Mesendoderm (in vitro differentiated cells): ENCODE measurements at regions not wholly inside any gene's neighbourhood (a gene's known extent, or its start where the extent isn't known, plus 50 kb on each side); places are given as distances from the start of the nearest gene placed in this dataset.
A peak's percentile ranks its signal among the peaks of the same experiment; 100 is the strongest.

Experiments
- DNase-seq: peaks from one replicate; pipeline ENCODE4 v3.0.0; 2013
- H2AK5ac ChIP-seq: 2 replicates; pipeline ENCODE4 v1.6.1; 2013; ENCODE audit warnings: low read length, inconsistent platforms
- H2BK120ac ChIP-seq: 2 replicates; pipeline ENCODE4 v1.6.1; 2013; ENCODE audit warnings: low read depth, mild to moderate bottlenecking, low read length, moderate library complexity, mixed read lengths
- H2BK15ac ChIP-seq: replicated peaks from 2 replicates; pipeline ENCODE4 v1.6.1; 2013; ENCODE audit warnings: low read depth, mild to moderate bottlenecking, moderate library complexity
- H2BK5ac ChIP-seq: 2 replicates; pipeline ENCODE4 v1.6.1; 2013; ENCODE audit warnings: low read length, inconsistent platforms
- H3K18ac ChIP-seq: 2 replicates; pipeline ENCODE4 v1.6.1; 2013; ENCODE audit warnings: mild to moderate bottlenecking, low read length, mixed read lengths
- H3K23ac ChIP-seq: one replicate; pipeline ENCODE4 v1.6.1; 2013; ENCODE audit warnings: low read length
- H3K27ac ChIP-seq: 2 replicates; pipeline ENCODE4 v1.5.1; 2013; ENCODE audit warnings: low read depth, mild to moderate bottlenecking, inconsistent platforms, low read length, moderate library complexity
- H3K27me3 ChIP-seq: 2 replicates; pipeline ENCODE4 v1.6.1; 2013; ENCODE audit warnings: low read length, control low read depth, mild to moderate bottlenecking, inconsistent platforms; ENCODE audit not compliant: insufficient read depth, poor library complexity
- H3K36me3 ChIP-seq: 2 replicates; pipeline ENCODE4 v1.6.1; 2013; ENCODE audit warnings: low read length, inconsistent platforms; ENCODE audit not compliant: control insufficient read depth, insufficient read depth
- H3K4ac ChIP-seq: one replicate; pipeline ENCODE4 v1.6.1; 2013; ENCODE audit warnings: low read depth, mild to moderate bottlenecking, low read length, moderate library complexity
- H3K4me1 ChIP-seq: 2 replicates; pipeline ENCODE4 v1.6.1; 2013; ENCODE audit warnings: low read depth, low read length, inconsistent platforms; ENCODE audit not compliant: control insufficient read depth
- H3K4me2 ChIP-seq: 2 replicates; pipeline ENCODE4 v1.6.1; 2013; ENCODE audit warnings: low read length
- H3K4me3 ChIP-seq: 2 replicates; pipeline ENCODE4 v1.5.1; 2013; ENCODE audit warnings: mild to moderate bottlenecking, low read length
- H3K56ac ChIP-seq: one replicate; pipeline ENCODE4 v1.6.1; 2013; ENCODE audit warnings: low read length
- H3K79me1 ChIP-seq: 2 replicates; pipeline ENCODE4 v1.6.1; 2013; ENCODE audit warnings: low read length, inconsistent platforms
- H3K79me2 ChIP-seq: 2 replicates; pipeline ENCODE4 v1.6.1; 2013; ENCODE audit warnings: mild to moderate bottlenecking, low read length; ENCODE audit not compliant: control insufficient read depth, insufficient read depth
- H3K9ac ChIP-seq: 2 replicates; pipeline ENCODE4 v1.6.1; 2013; ENCODE audit warnings: low read length, inconsistent platforms
- H4K5ac ChIP-seq: one replicate; pipeline ENCODE4 v1.6.1; 2013; ENCODE audit warnings: low read length
- H4K8ac ChIP-seq: one replicate; pipeline ENCODE4 v1.6.1; 2013; ENCODE audit warnings: low read depth, mild to moderate bottlenecking, control low read depth, low read length, moderate library complexity
- WGBS: extraction: QIAGEN DNeasy Blood & Tissue Kit; methylation state at CpG from one replicate; pipeline ENCODE4 v1.1.7; 2013; ENCODE audit warnings: low lambda C conversion rate, missing lambda C conversion rate; ENCODE audit not compliant: insufficient coverage; ENCODE audit errors: extremely low coverage; 5-methylcytosine and 5-hydroxymethylcytosine counted together

DNA sequence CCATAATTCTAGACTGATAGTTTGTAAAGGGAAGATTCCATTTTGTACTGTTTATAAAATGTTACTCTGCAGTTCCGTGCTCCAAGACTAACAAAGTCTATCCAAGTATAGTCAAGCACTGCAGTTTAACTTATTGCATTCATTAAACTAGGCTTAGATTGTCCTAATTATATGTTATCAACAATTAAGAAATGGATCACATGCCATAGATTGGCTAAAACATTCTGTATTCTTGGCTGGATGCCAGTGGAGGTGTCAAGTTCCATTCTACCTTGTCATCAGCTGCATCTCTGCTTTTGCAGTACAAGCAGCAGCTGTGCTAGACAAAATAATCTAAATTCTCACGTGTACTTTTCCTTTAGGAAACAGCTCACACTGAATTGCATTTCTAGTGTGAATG lies 69.4 kb upstream of the MEF2C start:
- no peaks in the 10 kb centered on the region for H3K79me2 ChIP-seq
- no peak overlapping the region for H3K56ac ChIP-seq
- no peak overlapping the region for H3K9ac ChIP-seq
- no peak overlapping the region for H4K5ac ChIP-seq
- H3K27ac ChIP-seq: no peak overlapping the region
- H3K4ac ChIP-seq: no peak overlapping the region
- H2BK120ac ChIP-seq: no peak overlapping the region
- no peak overlapping the region for H2BK5ac ChIP-seq
- H2BK15ac ChIP-seq: no peak overlapping the region
- no peak overlapping the region for H3K18ac ChIP-seq
- no peaks in the 10 kb centered on the region for H3K36me3 ChIP-seq
- no peaks in the 10 kb centered on the region for H3K79me1 ChIP-seq
- DNase-seq: peak; percentile 63
- H3K4me2 ChIP-seq: no peak overlapping the region
- WGBS: no CpG with 5 or more reads among the region's 2 CpGs
- H3K23ac ChIP-seq: no peak overlapping the region
- H4K8ac ChIP-seq: no peak overlapping the region
- no peaks in the 10 kb centered on the region for H3K4me1 ChIP-seq
- no peak overlapping the region for H3K4me3 ChIP-seq
- no peak overlapping the region for H2AK5ac ChIP-seq
- no peaks in the 10 kb centered on the region for H3K27me3 ChIP-seq

GRCh38 chr5:88951457-88951856 lies 68.5 kb upstream of the MEF2C start:
- Histone ChIP-seq H4K8ac (no peak overlapping the region), H3K79me2 (no peaks in the 10 kb centered on the region), H3K56ac (no peak overlapping the region), H3K27me3 (no peaks in the 10 kb centered on the region), H2BK120ac (no peak overlapping the region), H3K4me2 (no peak overlapping the region), H3K4me3 (no peak overlapping the region), H3K27ac (no peak overlapping the region), H3K23ac (no peak overlapping the region), H4K5ac (no peak overlapping the region), H3K4ac (no peak overlapping the region), H2BK15ac (no peak overlapping the region), H3K4me1 (no peaks in the 10 kb centered on the region), H2BK5ac (no peak overlapping the region), H3K79me1 (no peaks in the 10 kb centered on the region), H3K36me3 (no peaks in the 10 kb centered on the region), H2AK5ac (no peak overlapping the region), H3K9ac (no peak overlapping the region), H3K18ac (no peak overlapping the region)
- no CpG with 5 or more reads among the region's 4 CpGs for WGBS
- no peak for DNase-seq

- no peak overlapping the region for H2BK5ac ChIP-seq
- H3K4me3 ChIP-seq: no peak overlapping the region
- no peak overlapping the region for H3K27ac ChIP-seq
- no peak overlapping the region for H4K8ac ChIP-seq
- H3K36me3 ChIP-seq: no peaks in the 10 kb centered on the region
- H3K4me1 ChIP-seq: no peaks in the 10 kb centered on the region
- H2BK120ac ChIP-seq: no peak overlapping the region
- H4K5ac ChIP-seq: no peak overlapping the region
- DNase-seq: peak; percentile 63
- no peaks in the 10 kb centered on the region for H3K79me1 ChIP-seq
- no peak overlapping the region for H3K18ac ChIP-seq
- H2AK5ac ChIP-seq: no peak overlapping the region
- H3K56ac ChIP-seq: no peak overlapping the region
- no peak overlapping the region for H3K4ac ChIP-seq
- H3K79me2 ChIP-seq: no peaks in the 10 kb centered on the region
- no peak overlapping the region for H3K9ac ChIP-seq
- no peaks in the 10 kb centered on the region for H3K27me3 ChIP-seq
- no peak overlapping the region for H3K23ac ChIP-seq
- H3K4me2 ChIP-seq: no peak overlapping the region
- no peak overlapping the region for H2BK15ac ChIP-seq
- no CpG with 5 or more reads among the region's 2 CpGs for WGBS
Observed at GRCh38 chr5:88948746-88949600, 66.0 kb upstream of the MEF2C start.

DNA sequence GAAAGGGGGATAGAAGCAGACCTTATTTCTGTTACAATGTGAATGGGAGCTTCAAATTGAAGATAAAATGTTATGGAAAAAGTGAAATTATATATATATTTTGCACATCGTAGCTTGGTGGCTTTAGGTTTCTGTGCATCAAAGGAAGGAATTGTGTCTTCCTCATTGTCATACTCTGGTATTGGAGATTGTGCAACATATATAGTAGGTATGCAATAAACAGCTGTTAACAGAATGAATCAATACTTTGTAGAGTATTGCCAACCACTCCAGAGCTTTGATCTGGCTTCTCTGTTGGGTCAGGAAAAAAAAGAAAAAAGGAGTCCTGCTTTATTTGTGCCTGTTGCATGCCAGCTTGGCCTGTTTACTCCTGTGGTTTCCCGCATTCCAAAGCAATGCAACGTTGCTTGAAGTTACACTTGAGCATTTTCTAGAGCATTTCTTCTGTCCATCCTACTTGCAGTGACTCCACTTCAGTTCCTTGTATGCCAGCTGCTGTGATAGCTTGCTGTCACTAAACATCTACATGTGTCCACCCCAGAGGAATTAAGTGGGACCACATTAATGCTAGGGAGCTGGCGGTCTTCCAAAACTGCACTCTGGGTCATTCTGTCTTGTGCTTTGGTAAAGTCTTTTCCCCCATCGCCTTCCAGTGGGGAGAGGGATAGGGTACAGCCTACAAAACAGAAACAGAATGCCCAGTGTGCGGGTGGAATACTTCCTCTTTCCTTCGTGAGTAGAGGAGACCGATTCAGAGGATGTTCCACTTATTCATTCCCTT lies 62.0 kb upstream of the MEF2C start:
- Histone ChIP-seq H3K4me3 (no peak overlapping the region), H3K4me2 (no peak overlapping the region), H3K23ac (no peak overlapping the region), H2BK5ac (no peak overlapping the region), H4K5ac (no peak overlapping the region), H3K18ac (no peak overlapping the region), H3K27me3 (no peaks in the 10 kb centered on the region), H3K79me1 (no peaks in the 10 kb centered on the region), H3K4me1 (no peaks in the 10 kb centered on the region), H3K56ac (no peak overlapping the region), H2BK120ac (no peak overlapping the region), H3K79me2 (no peaks in the 10 kb centered on the region), H3K27ac (no peak overlapping the region), H3K9ac (no peak overlapping the region), H4K8ac (no peak overlapping the region), H2BK15ac (no peak overlapping the region), H2AK5ac (no peak overlapping the region), H3K4ac (no peak overlapping the region), H3K36me3 (no peaks in the 10 kb centered on the region)
- DNase-seq: no peak
- 100% methylated on average over 1 of the region's 8 CpGs for WGBS

GRCh38 chr5:88941581-88941980 lies 58.6 kb upstream of the MEF2C start:
- H3K56ac ChIP-seq: no peak overlapping the region
- no peak overlapping the region for H2BK5ac ChIP-seq

More at GRCh38 chr5:88941581-88941980, 58.6 kb upstream of the MEF2C start:
- WGBS: no CpG with 5 or more reads among the region's 2 CpGs
- no peak for DNase-seq
- no peaks in the 10 kb centered on the region for H3K36me3 ChIP-seq
- H3K9ac ChIP-seq: no peak overlapping the region
- H3K79me2 ChIP-seq: no peaks in the 10 kb centered on the region
- H3K4me3 ChIP-seq: no peak overlapping the region
- H3K27me3 ChIP-seq: no peaks in the 10 kb centered on the region
- H3K27ac ChIP-seq: no peak overlapping the region
- H3K4ac ChIP-seq: no peak overlapping the region
- no peak overlapping the region for H2BK15ac ChIP-seq
- no peaks in the 10 kb centered on the region for H3K4me1 ChIP-seq
- H3K23ac ChIP-seq: no peak overlapping the region
- H4K5ac ChIP-seq: no peak overlapping the region
- H4K8ac ChIP-seq: no peak overlapping the region
- H3K79me1 ChIP-seq: no peaks in the 10 kb centered on the region
- H2BK120ac ChIP-seq: no peak overlapping the region
- H2AK5ac ChIP-seq: no peak overlapping the region
- no peak overlapping the region for H3K4me2 ChIP-seq
- no peak overlapping the region for H3K18ac ChIP-seq
